ENCODE measurements at regions not wholly inside any gene's neighbourhood (a gene's known extent, or its start where the extent isn't known, plus 50 kb on each side); places are given as distances from the start of the nearest gene placed in this dataset.

DNA sequence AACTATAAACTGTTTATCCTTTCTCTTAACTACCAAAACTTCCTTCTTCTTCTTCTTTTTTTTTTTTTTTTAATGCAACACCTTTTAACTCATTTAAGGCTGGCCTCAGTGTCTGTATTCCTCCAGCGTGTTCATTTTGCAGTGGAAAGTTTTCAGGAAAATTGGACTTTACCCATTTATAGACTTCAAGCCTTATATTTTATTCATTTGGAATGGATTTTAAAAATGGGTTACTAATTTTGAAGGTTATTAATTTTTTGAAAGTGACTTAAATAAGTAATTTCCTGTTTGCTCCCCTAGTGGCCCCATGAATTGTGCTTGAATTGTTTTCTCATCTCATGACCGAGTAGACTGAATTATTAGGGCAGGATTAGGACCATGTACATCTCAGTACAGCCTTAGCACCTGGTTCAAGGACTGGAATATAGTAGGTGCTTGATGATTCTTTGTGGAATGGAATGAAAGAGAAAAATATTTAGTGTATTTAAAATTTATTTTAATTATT lies 282.7 kb downstream of the ANKRD50 start:
- Histone ChIP-seq H3K9me3 (ENCODE audit: low read depth) (no peaks in the 10 kb centered on the region), H3K9ac (no peak overlapping the region), H3K36me3 (ENCODE audit: low read depth) (no peaks in the 10 kb centered on the region), H3K79me2 (ENCODE audit: insufficient read depth) (no peaks in the 10 kb centered on the region), H3K4me3 (no peak overlapping the region), H3K27me3 (replicated peaks; ENCODE audit: insufficient read depth) (no peaks in the 10 kb centered on the region), H4K20me1 (ENCODE audit: insufficient read depth) (no peaks in the 10 kb centered on the region), H3K4me2 (ENCODE audit: unreplicated experiment) (no peak overlapping the region), H3K4me1 (ENCODE audit: insufficient read depth) (peaks cover 25% of the 10 kb centered on the region), H3K27ac (no peak overlapping the region), H3K9me2 (ENCODE audit: insufficient read depth) (no peaks in the 10 kb centered on the region), H3F3A (ENCODE audit: insufficient read depth) (peaks cover 15% of the 10 kb centered on the region; the same call in 1 of the 2 replicates), H2AFZ (peak overlapping the region; percentile 62)
- 64 to 65% methylated on average over 2 of the region's 2 CpGs for WGBS, 2 experiments (ENCODE audit: low coverage in 1 of 2, low lambda C conversion rate in 2 of 2, missing lambda C conversion rate in 2 of 2)
- in situ Hi-C loops (cut with MboI): no loop called here
- DNase-seq: no peak
- TF ChIP-seq EZH2 (IDR thresholded peaks at IDR 0.05; ENCODE audit: insufficient read depth, poor library complexity, severe bottlenecking) (no peak), EZH2phosphoT487 (IDR thresholded peaks at IDR 0.05; ENCODE audit: insufficient read depth, low read depth) (no peak)

DNA sequence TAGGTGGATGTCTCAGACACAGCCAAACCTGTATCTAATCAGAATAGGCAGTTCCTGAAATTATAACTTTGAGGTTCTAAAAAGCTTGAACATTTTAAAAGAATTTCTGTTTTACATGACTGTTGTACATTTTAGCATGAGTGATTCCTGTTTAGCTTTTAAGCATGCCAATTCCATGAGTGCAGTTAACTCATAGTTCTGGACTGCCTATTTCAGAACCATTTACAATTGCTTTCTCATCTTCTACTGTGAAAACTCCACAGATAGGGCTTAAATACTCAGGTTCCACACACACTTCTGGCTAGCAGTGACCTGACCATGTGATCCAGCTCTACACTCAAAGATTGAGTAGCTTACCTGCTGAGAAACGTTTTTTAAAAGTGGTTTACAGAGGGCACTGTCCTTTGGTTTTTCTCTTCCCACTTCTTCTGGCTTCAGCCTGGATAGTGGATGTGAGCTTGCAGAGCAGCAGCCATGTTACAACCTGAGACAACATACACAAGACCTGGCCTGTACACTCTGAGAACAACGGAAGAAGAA lies 280.8 kb downstream of the ANKRD50 start:
- no peak overlapping the region for H3K9ac ChIP-seq
- H2AFZ ChIP-seq: peak overlapping the region; percentile 18; the same call in 1 of the 2 replicates
- TF ChIP-seq EZH2 (IDR thresholded peaks at IDR 0.05; ENCODE audit: insufficient read depth, poor library complexity, severe bottlenecking) (no peak), EZH2phosphoT487 (IDR thresholded peaks at IDR 0.05; ENCODE audit: insufficient read depth, low read depth) (no peak)
- peaks cover 15% of the 10 kb centered on the region; the same call in 1 of the 2 replicates for H3F3A ChIP-seq (ENCODE audit: insufficient read depth)
- peak overlapping the region; percentile 21 for H3K4me2 ChIP-seq (ENCODE audit: unreplicated experiment)
- no peaks in the 10 kb centered on the region for H3K27me3 ChIP-seq (replicated peaks; ENCODE audit: insufficient read depth)
- 66 to 72% methylated on average over 2 of the region's 2 CpGs for WGBS, 2 experiments (ENCODE audit: low coverage in 1 of 2, low lambda C conversion rate in 2 of 2, missing lambda C conversion rate in 2 of 2)
- H3K36me3 ChIP-seq (ENCODE audit: low read depth): no peaks in the 10 kb centered on the region
- no peaks in the 10 kb centered on the region for H4K20me1 ChIP-seq (ENCODE audit: insufficient read depth)
- 0 out of 2 replicates have a peak overlapping the region, but pooled peaks have one; percentile 7 for H3K27ac ChIP-seq
- DNase-seq: peak; percentile 46
- H3K4me1 ChIP-seq (ENCODE audit: insufficient read depth): peaks cover 25% of the 10 kb centered on the region
- H3K9me2 ChIP-seq (ENCODE audit: insufficient read depth): no peaks in the 10 kb centered on the region
- in situ Hi-C loops (cut with MboI): no loop called here
- no peaks in the 10 kb centered on the region for H3K9me3 ChIP-seq (ENCODE audit: low read depth)
- H3K4me3 ChIP-seq: no peak overlapping the region
- no peaks in the 10 kb centered on the region for H3K79me2 ChIP-seq (ENCODE audit: insufficient read depth)

DNA sequence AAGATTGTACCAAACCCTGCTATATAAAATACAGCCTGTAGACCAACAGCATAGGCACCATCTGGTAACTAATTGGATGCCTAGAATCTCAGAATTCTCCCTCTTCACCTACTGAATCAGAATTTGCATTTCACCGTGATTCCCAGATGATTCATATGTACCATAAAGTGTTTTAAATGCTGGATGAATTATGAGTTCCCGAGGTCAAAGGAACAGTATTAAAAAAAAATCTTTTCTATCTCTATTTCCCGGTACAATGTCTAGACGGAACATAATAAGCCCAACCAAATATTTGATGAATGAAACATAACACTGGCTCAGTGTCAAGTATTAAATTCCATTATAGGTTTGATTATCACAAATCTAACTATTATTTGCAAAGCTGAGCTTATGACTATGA lies 280.0 kb downstream of the ANKRD50 start:
- Histone ChIP-seq H3K27me3 (replicated peaks; ENCODE audit: insufficient read depth) (no peaks in the 10 kb centered on the region), H3K4me3 (0 out of 2 replicates have a peak overlapping the region, but pooled peaks have one; percentile 8), H4K20me1 (ENCODE audit: insufficient read depth) (no peaks in the 10 kb centered on the region), H3K9ac (no peak overlapping the region), H3K36me3 (ENCODE audit: low read depth) (no peaks in the 10 kb centered on the region), H3K27ac (0 out of 2 replicates have a peak overlapping the region, but pooled peaks have one; percentile 7), H3K4me1 (ENCODE audit: insufficient read depth) (peaks cover 25% of the 10 kb centered on the region), H3K4me2 (ENCODE audit: unreplicated experiment) (peak overlapping the region; percentile 21), H3K9me3 (ENCODE audit: low read depth) (no peaks in the 10 kb centered on the region), H3K79me2 (ENCODE audit: insufficient read depth) (no peaks in the 10 kb centered on the region), H3F3A (ENCODE audit: insufficient read depth) (peaks cover 15% of the 10 kb centered on the region; the same call in 1 of the 2 replicates), H2AFZ (peak overlapping the region; percentile 18; the same call in 1 of the 2 replicates), H3K9me2 (ENCODE audit: insufficient read depth) (no peaks in the 10 kb centered on the region)
- in situ Hi-C loops (cut with MboI): no loop called here
- TF ChIP-seq EZH2phosphoT487 (IDR thresholded peaks at IDR 0.05; ENCODE audit: insufficient read depth, low read depth) (no peak), EZH2 (IDR thresholded peaks at IDR 0.05; ENCODE audit: insufficient read depth, poor library complexity, severe bottlenecking) (no peak)
- 27 to 28% methylated on average over 4 of the region's 4 CpGs for WGBS, 2 experiments (ENCODE audit: low coverage in 1 of 2, low lambda C conversion rate in 2 of 2, missing lambda C conversion rate in 2 of 2)
- peak; percentile 37 for DNase-seq

DNA sequence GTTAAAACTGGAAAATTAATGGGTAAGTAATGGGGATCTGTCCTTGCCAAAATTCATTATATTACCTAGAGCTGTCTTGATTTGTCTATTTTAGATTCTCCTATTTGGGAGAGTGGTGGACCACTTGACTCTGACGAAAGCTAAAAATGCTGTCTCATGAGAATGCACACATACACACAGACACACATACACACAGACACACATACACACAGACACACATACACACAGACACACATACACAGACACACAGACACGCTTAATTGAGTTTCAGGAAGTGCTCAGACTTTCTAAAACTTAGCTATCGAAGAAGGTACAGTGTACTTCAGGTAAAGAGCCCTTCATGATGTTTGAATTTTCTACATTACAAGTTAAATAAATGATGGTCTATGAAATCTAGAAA lies 279.5 kb downstream of the ANKRD50 start:
- H3K79me2 ChIP-seq (ENCODE audit: insufficient read depth): no peaks in the 10 kb centered on the region
- no peaks in the 10 kb centered on the region for H3K36me3 ChIP-seq (ENCODE audit: low read depth)
- H3K4me1 ChIP-seq (ENCODE audit: insufficient read depth): peaks cover 25% of the 10 kb centered on the region
- WGBS, 2 experiments (ENCODE audit: low coverage in 1 of 2, low lambda C conversion rate in 2 of 2, missing lambda C conversion rate in 2 of 2): 98 to 100% methylated on average over 3 of the region's 3 CpGs
- H3K27ac ChIP-seq: no peak overlapping the region
- H3K4me2 ChIP-seq (ENCODE audit: unreplicated experiment): no peak overlapping the region
- H3K4me3 ChIP-seq: no peak overlapping the region
- no peak overlapping the region for H3K9ac ChIP-seq
- DNase-seq: no peak
- H4K20me1 ChIP-seq (ENCODE audit: insufficient read depth): no peaks in the 10 kb centered on the region
- in situ Hi-C loops (cut with MboI): no loop called here
- H3K27me3 ChIP-seq (replicated peaks; ENCODE audit: insufficient read depth): no peaks in the 10 kb centered on the region
- 0 out of 2 replicates have a peak overlapping the region, but pooled peaks have one; percentile 18 for H2AFZ ChIP-seq
- H3K9me2 ChIP-seq (ENCODE audit: insufficient read depth): no peaks in the 10 kb centered on the region
- peaks cover 15% of the 10 kb centered on the region; the same call in 1 of the 2 replicates for H3F3A ChIP-seq (ENCODE audit: insufficient read depth)
- no peak for TF ChIP-seq EZH2phosphoT487 (IDR thresholded peaks at IDR 0.05; ENCODE audit: insufficient read depth, low read depth)
- no peak for TF ChIP-seq EZH2 (IDR thresholded peaks at IDR 0.05; ENCODE audit: insufficient read depth, poor library complexity, severe bottlenecking)
- no peaks in the 10 kb centered on the region for H3K9me3 ChIP-seq (ENCODE audit: low read depth)
